Stomach (tissue), 4 donors: ENCODE measurements at regions not wholly inside any gene's neighbourhood (a gene's known extent, or its start where the extent isn't known, plus 50 kb on each side); places are given as distances from the start of the nearest gene placed in this dataset.

ENCODE experiments used
- CTCF ChIP-seq, 7 experiments: fragments of 450-650 bp in 4 of 7; fragments of 200-600 bp in 3 of 7; sonication (generic) in 3 of 7; IDR thresholded peaks; one replicate each; pipeline ENCODE4 v1.5.1; 2016 to 2019; ENCODE audit warnings: antibody characterized with exemption in 7 of 7, control low read depth in 2 of 7, mild to moderate bottlenecking in 1 of 7
- POLR2AphosphoS5 ChIP-seq, 3 donors: sonication (generic); formaldehyde crosslinking; IDR thresholded peaks; one replicate each; pipeline ENCODE4 v1.6.1; 2016; ENCODE audit warnings: antibody characterized with exemption in 3 of 3

GRCh38 chr13:73225990-73226389, 167.2 kb downstream of the KLF5 start:
- no peak for TF ChIP-seq CTCF (IDR thresholded peaks at IDR 0.05)
- TF ChIP-seq POLR2AphosphoS5 (IDR thresholded peaks at IDR 0.05): no peak
